K562 (cell line): ENCODE measurements at regions not wholly inside any gene's neighbourhood (a gene's known extent, or its start where the extent isn't known, plus 50 kb on each side); places are given as distances from the start of the nearest gene placed in this dataset.

ENCODE experiments used
- ATAC-seq: fragments of 200-7000 bp; cut with Tn5 transposase; 3 replicates; pipeline ENCODE4 v1.9.1; 2020; ENCODE audit warnings: moderate library complexity
- BruUV-seq: library from RNA; stranded (reverse); fragments of 400-500 nt; replicated peaks from 2 replicates; lab custom pipeline; 2021; lab: Mats Ljungman, UMichigan
- CTCF ChIA-PET: fragments of 300-600 bp; formaldehyde crosslinking; extraction: SDS; loops from one replicate; lab custom pipeline; 2021; ENCODE audit warnings: low intra/inter-chr PET ratio; lab: Yijun Ruan, JAX
- POLR2A ChIA-PET: fragments of 300-600, 350-650 bp; sonication (Branson Sonifier 250); formaldehyde crosslinking; extraction: SDS; loops from one replicate; lab custom pipeline; 2021; ENCODE audit warnings: antibody characterized with exemption, inconsistent platforms; lab: Yijun Ruan, JAX
- DNase-seq, 4 experiments: peaks; one replicate each; pipeline versions ENCODE4 v3.0.0 to v3.0.0-alpha.2; 2011 to 2018; ENCODE audit warnings: low spot score in 3 of 4, mixed read lengths in 3 of 4; ENCODE audit errors: extremely low read depth in 1 of 4
- FAIRE-seq: peaks from 2 replicates; lab custom pipeline; 2011; peaks lifted over from hg19 to GRCh38; lab: Jason Lieb, UNC
- H2AFZ ChIP-seq: 2 replicates; pipeline ENCODE4 v1.6.0; 2011; ENCODE audit warnings: low read depth, low read length, control low read depth, inconsistent platforms
- H3K27ac ChIP-seq: fragments of 200-600 bp; 3 replicates; pipeline ENCODE4 v1.8.0; 2011; ENCODE audit warnings: low read depth, mild to moderate bottlenecking, control low read depth, inconsistent platforms, low read length, moderate library complexity, mixed read lengths; ENCODE audit errors: extremely low read depth
- H3K27me3 ChIP-seq, 2 experiments: fragments of 300-600 bp in 1 of 2; 2 replicates in 1 of 2; 3 replicates in 1 of 2; pipeline versions ENCODE4 v1.6.0 to v1.8.0; 2011; ENCODE audit warnings: inconsistent platforms in 2 of 2, low read length in 2 of 2, mild to moderate bottlenecking in 1 of 2, mixed read lengths in 1 of 2, moderate library complexity in 1 of 2; ENCODE audit not compliant: control insufficient read depth in 2 of 2, insufficient read depth in 2 of 2
- H3K36me3 ChIP-seq: fragments of 300-600 bp; 3 replicates; pipeline ENCODE4 v1.8.0; 2011; ENCODE audit warnings: mild to moderate bottlenecking, low read length, inconsistent platforms; ENCODE audit not compliant: control insufficient read depth, insufficient read depth
- H3K4me1 ChIP-seq, 2 experiments: fragments of 200-600 bp in 1 of 2; replicated peaks in 1 of 2; 2 replicates in 1 of 2; 3 replicates in 1 of 2; pipeline versions ENCODE4 v1.5.1 to v1.8.0; 2011; ENCODE audit warnings: inconsistent platforms in 2 of 2, low read length in 2 of 2, mild to moderate bottlenecking in 1 of 2, mixed read lengths in 1 of 2, moderate library complexity in 1 of 2; ENCODE audit not compliant: control insufficient read depth in 2 of 2, insufficient read depth in 2 of 2
- H3K4me2 ChIP-seq: 2 replicates; pipeline ENCODE4 v1.6.1; 2011; ENCODE audit warnings: low read length, control low read depth, inconsistent platforms, mixed read lengths; ENCODE audit not compliant: insufficient read depth
- H3K4me3 ChIP-seq: fragments of 200-600 bp; sonication (generic), shearing (Covaris generic); 2 replicates; pipeline ENCODE4 v1.5.1; 2016; ENCODE audit warnings: control low read depth, inconsistent platforms
- H3K79me2 ChIP-seq: fragments of 200-600 bp; 3 replicates; pipeline ENCODE4 v1.8.0; 2011; ENCODE audit warnings: low read length, inconsistent platforms; ENCODE audit not compliant: control insufficient read depth, insufficient read depth
- H3K9ac ChIP-seq, 2 experiments: 2 replicates each; pipeline versions ENCODE4 v1.6.0 to v1.6.1; 2011; ENCODE audit warnings: low read depth in 2 of 2, low read length in 2 of 2, control low read depth in 1 of 2, inconsistent platforms in 1 of 2, mild to moderate bottlenecking in 1 of 2, mixed read lengths in 1 of 2; ENCODE audit not compliant: insufficient read depth in 1 of 2
- H3K9me1 ChIP-seq: one replicate; pipeline ENCODE4 v1.6.0; 2011; ENCODE audit warnings: inconsistent platforms, mild to moderate bottlenecking, low read length, moderate library complexity; ENCODE audit not compliant: control insufficient read depth, insufficient read depth
- H3K9me3 ChIP-seq: replicated peaks from 2 replicates; pipeline ENCODE4 v1.5.1; 2011; ENCODE audit warnings: low read depth, low read length, inconsistent platforms; ENCODE audit not compliant: control insufficient read depth, insufficient read depth
- H4K20me1 ChIP-seq: replicated peaks from 2 replicates; pipeline ENCODE4 v1.6.1; 2011; ENCODE audit warnings: low read length, inconsistent platforms, mixed read lengths; ENCODE audit not compliant: control insufficient read depth, insufficient read depth
- CCNT2 ChIP-seq: IDR thresholded peaks from 2 replicates; pipeline ENCODE4 v1.6.1; 2011; ENCODE audit warnings: borderline replicate concordance, low read depth, mild to moderate bottlenecking, moderate library complexity, mixed read lengths, low read length; ENCODE audit not compliant: insufficient read length; ENCODE audit errors: extremely low read depth
- JUND ChIP-seq, 2 experiments: IDR thresholded peaks; 2 replicates in 1 of 2; 3 replicates in 1 of 2; pipeline ENCODE4 v1.6.1; 2011; ENCODE audit warnings: borderline replicate concordance in 2 of 2, low read depth in 2 of 2, low read length in 2 of 2, improper control_type of control experiment in 1 of 2, missing biosample characterization in 1 of 2, missing genetic modification characterization in 1 of 2, missing genetic modification reagents in 1 of 2
- MEIS2 ChIP-seq: fragments of 450-650 bp; IDR thresholded peaks from 2 replicates; pipeline ENCODE4 v1.6.1; 2014; ENCODE audit warnings: mild to moderate bottlenecking; ENCODE audit not compliant: partially characterized antibody
- NFE2 ChIP-seq: IDR thresholded peaks from 2 replicates; pipeline ENCODE4 v1.6.1; 2014; ENCODE audit warnings: antibody characterized with exemption, low read depth
- PRMT5 ChIP-seq: sonication (generic); formaldehyde crosslinking; IDR thresholded peaks from 2 replicates; pipeline ENCODE4 v1.5.0; 2020; ENCODE audit warnings: missing genetic modification reagents
- SOX6 ChIP-seq: fragments of 450-650 bp; IDR thresholded peaks from 2 replicates; pipeline ENCODE4 v1.6.1; 2014; ENCODE audit warnings: mild to moderate bottlenecking
- TBP ChIP-seq: optimal IDR thresholded peaks from 2 replicates; pipeline ENCODE3; 2011; ENCODE audit warnings: low read depth, low read length, improper control_type of control experiment
- WGBS: fragments of 100-300 bp; shearing (Covaris generic); methylation state at CpG from one replicate; pipeline ENCODE4 v1.1.6; 2016; ENCODE audit warnings: low coverage, mixed read lengths; ENCODE audit not compliant: insufficient coverage; ENCODE audit errors: missing lambda C conversion rate; 5-methylcytosine and 5-hydroxymethylcytosine counted together
- in situ Hi-C: fragments of 300-500 bp; cut with MboI; formaldehyde crosslinking; loops from 4 replicates; pipeline ENCODE4 v1.15.0; 2018; ENCODE audit warnings: inconsistent platforms, mixed read lengths
- intact Hi-C: fragments of 100-400 bp; cut with micrococcal nuclease; formaldehyde crosslinking; loops from 2 replicates; pipeline ENCODE4 v1.14.2; 2022
- TF ChIP-seq, protein P1 (sequence below), 2 experiments: fragments of 450-650 bp in 1 of 2; sonication (generic) in 1 of 2; formaldehyde crosslinking in 1 of 2; IDR thresholded peaks in 1 of 2; conservative IDR thresholded peaks in 1 of 2; 2 replicates each; pipeline versions ENCODE4 v1.6.1 to v1.8.1; 2016 to 2023; ENCODE audit warnings: mild to moderate bottlenecking in 2 of 2, moderate library complexity in 2 of 2, inconsistent platforms in 1 of 2, missing genetic modification reagents in 1 of 2
- TF ChIP-seq, protein P2 (sequence below), 3 experiments: fragments of 200-800 bp in 1 of 3; fragments of 250-450 bp in 1 of 3; fragments of 450-650 bp in 1 of 3; sonication (Bioruptor Pico) in 1 of 3; sonication (Bioruptor generic) in 1 of 3; formaldehyde crosslinking in 1 of 3; IDR thresholded peaks; 2 replicates each; pipeline versions ENCODE4 v1.6.1 to v1.8.0; 2016 to 2022; ENCODE audit warnings: mild to moderate bottlenecking in 2 of 3, missing genetic modification characterization in 2 of 3, missing compliant biosample characterization in 1 of 3, moderate library complexity in 1 of 3
- TF ChIP-seq, protein P3 (sequence below): fragments of 450-650 bp; IDR thresholded peaks from 2 replicates; pipeline ENCODE4 v1.6.1; 2016; ENCODE audit warnings: borderline replicate concordance
- TF ChIP-seq, protein P4 (sequence below): sonication (generic); formaldehyde crosslinking; IDR thresholded peaks from 2 replicates; pipeline ENCODE4 v1.8.0; 2022; ENCODE audit warnings: missing genetic modification reagents, mild to moderate bottlenecking, moderate library complexity, borderline replicate concordance

DNA sequence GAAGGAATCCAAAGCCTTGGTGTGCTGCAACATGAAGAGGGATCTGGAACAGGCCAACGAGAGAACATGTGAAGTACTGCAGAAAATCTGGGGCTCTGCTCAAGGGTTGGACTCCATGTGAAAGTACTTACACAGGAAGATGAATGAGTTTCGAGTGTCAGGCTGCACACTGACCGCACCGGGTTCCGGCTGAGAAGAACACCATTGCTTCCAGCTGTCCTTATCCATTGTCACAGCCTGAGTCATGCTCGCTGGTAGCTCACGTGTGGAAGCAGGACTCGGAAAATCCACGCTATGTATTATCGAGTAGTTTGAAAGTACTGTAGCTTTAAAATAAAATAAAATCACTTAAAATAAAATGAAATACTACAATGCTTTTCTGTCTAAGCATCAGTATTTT, 50.4 kb upstream of the TBL1X start:
- Histone ChIP-seq H3K9ac (no peak overlapping the region), H4K20me1 (no peaks in the 10 kb centered on the region), H3K9me1 (no peaks in the 10 kb centered on the region), H3K4me3 (no peak overlapping the region), H3K27ac (no peak overlapping the region), H3K79me2 (no peaks in the 10 kb centered on the region), H2AFZ (no peak overlapping the region), H3K4me1 (no peaks in the 10 kb centered on the region; a peak in 1 of 5 replicates), H3K36me3 (no peaks in the 10 kb centered on the region), H3K9me3 (no peaks in the 10 kb centered on the region), H3K4me2 (no peak overlapping the region), H3K27me3 (no peaks in the 10 kb centered on the region)
- intact Hi-C loops = no loop called here
- POLR2A ChIA-PET = interaction anchor here (0.7 kb wide), 1 partner anchor 205 kb away, joined by 3 read pairs; no protein-coding TSS in a partner anchor
- no TSS peak for BruUV-seq
- DNase-seq = peak in 1 of 4 experiments; percentile 28
- FAIRE-seq = no peak
- CTCF ChIA-PET = interaction anchor here (0.5 kb wide), 1 partner anchor 266 kb away, joined by 3 read pairs; no protein-coding TSS in a partner anchor
- peak; percentile 43; the same call in 2 of the 3 replicates for ATAC-seq
- 21% methylated on average over 10 of the region's 10 CpGs for WGBS
- in situ Hi-C loops = no loop called here
- TF ChIP-seq, protein P1, sequence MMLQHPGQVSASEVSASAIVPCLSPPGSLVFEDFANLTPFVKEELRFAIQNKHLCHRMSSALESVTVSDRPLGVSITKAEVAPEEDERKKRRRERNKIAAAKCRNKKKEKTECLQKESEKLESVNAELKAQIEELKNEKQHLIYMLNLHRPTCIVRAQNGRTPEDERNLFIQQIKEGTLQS (IDR thresholded peaks at IDR 0.05) = peak; percentile 8; the same call in 1 of the 2 replicates
- TF ChIP-seq, protein P1 (CRISPR knock-in tag; conservative IDR thresholded peaks at IDR 0.05) = no peak
- TF ChIP-seq, protein P2, sequence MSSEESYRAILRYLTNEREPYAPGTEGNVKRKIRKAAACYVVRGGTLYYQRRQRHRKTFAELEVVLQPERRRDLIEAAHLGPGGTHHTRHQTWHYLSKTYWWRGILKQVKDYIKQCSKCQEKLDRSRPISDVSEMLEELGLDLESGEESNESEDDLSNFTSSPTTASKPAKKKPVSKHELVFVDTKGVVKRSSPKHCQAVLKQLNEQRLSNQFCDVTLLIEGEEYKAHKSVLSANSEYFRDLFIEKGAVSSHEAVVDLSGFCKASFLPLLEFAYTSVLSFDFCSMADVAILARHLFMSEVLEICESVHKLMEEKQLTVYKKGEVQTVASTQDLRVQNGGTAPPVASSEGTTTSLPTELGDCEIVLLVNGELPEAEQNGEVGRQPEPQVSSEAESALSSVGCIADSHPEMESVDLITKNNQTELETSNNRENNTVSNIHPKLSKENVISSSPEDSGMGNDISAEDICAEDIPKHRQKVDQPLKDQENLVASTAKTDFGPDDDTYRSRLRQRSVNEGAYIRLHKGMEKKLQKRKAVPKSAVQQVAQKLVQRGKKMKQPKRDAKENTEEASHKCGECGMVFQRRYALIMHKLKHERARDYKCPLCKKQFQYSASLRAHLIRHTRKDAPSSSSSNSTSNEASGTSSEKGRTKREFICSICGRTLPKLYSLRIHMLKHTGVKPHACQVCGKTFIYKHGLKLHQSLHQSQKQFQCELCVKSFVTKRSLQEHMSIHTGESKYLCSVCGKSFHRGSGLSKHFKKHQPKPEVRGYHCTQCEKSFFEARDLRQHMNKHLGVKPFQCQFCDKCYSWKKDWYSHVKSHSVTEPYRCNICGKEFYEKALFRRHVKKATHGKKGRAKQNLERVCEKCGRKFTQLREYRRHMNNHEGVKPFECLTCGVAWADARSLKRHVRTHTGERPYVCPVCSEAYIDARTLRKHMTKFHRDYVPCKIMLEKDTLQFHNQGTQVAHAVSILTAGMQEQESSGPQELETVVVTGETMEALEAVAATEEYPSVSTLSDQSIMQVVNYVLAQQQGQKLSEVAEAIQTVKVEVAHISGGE (CRISPR knock-in tag; IDR thresholded peaks at IDR 0.05) = 0 out of 6 replicates have a peak, but pooled peaks of 1 of the 3 experiments have one; percentile 29
- peak; percentile 33 for TF ChIP-seq NFE2
- peak; percentile 53 for TF ChIP-seq SOX6
- TF ChIP-seq, protein P3, sequence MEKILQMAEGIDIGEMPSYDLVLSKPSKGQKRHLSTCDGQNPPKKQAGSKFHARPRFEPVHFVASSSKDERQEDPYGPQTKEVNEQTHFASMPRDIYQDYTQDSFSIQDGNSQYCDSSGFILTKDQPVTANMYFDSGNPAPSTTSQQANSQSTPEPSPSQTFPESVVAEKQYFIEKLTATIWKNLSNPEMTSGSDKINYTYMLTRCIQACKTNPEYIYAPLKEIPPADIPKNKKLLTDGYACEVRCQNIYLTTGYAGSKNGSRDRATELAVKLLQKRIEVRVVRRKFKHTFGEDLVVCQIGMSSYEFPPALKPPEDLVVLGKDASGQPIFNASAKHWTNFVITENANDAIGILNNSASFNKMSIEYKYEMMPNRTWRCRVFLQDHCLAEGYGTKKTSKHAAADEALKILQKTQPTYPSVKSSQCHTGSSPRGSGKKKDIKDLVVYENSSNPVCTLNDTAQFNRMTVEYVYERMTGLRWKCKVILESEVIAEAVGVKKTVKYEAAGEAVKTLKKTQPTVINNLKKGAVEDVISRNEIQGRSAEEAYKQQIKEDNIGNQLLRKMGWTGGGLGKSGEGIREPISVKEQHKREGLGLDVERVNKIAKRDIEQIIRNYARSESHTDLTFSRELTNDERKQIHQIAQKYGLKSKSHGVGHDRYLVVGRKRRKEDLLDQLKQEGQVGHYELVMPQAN = no peak
- TF ChIP-seq PRMT5 (CRISPR knock-in tag) = no peak
- no peak for TF ChIP-seq TBP
- TF ChIP-seq JUND (IDR thresholded peaks at IDR 0.05; ENCODE audit: borderline replicate concordance, low read depth, low read length) = peak; percentile 50; the same call in 1 of the 2 replicates
- 0 out of 3 replicates have a peak, but pooled peaks have one; percentile 26 for TF ChIP-seq JUND (tag; IDR thresholded peaks at IDR 0.05; ENCODE audit: borderline replicate concordance, low read depth, low read length)
- TF ChIP-seq, protein P4, sequence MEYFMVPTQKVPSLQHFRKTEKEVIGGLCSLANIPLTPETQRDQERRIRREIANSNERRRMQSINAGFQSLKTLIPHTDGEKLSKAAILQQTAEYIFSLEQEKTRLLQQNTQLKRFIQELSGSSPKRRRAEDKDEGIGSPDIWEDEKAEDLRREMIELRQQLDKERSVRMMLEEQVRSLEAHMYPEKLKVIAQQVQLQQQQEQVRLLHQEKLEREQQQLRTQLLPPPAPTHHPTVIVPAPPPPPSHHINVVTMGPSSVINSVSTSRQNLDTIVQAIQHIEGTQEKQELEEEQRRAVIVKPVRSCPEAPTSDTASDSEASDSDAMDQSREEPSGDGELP (CRISPR knock-in tag) = 0 out of 2 replicates have a peak, but pooled peaks have one; percentile 14
- TF ChIP-seq MEIS2 = peak; percentile 60
- no peak for TF ChIP-seq CCNT2
